NCI-H82 treated with DMSO at 0.1 percent for 48 hours (cell line): ENCODE measurements at regions not wholly inside any gene's neighbourhood (a gene's known extent, or its start where the extent isn't known, plus 50 kb on each side); places are given as distances from the start of the nearest gene placed in this dataset.
A peak's percentile ranks its signal among the peaks of the same experiment; 100 is the strongest.
"Not testable (repeated sequence)": the region's sequence is repeated elsewhere in the genome, so short reads cannot be mapped to it uniquely, and the experiment has no call there.

Experiments
- DNase-seq: peaks from one replicate; lab custom pipeline; 2025; ENCODE audit not compliant: unreplicated experiment; lab: John Stamatoyannopoulos, UW

GRCh38 chr17:79560527-79560926 lies 50.3 kb downstream of the RBFOX3 start:
- DNase-seq: no peak

- no peak for DNase-seq
Observed at GRCh38 chr17:79559111-79559887, 51.6 kb downstream of the RBFOX3 start.

- DNase-seq: no peak
Observed at GRCh38 chr17:79558091-79558900, 52.6 kb downstream of the RBFOX3 start.

- DNase-seq: no peak
Observed at GRCh38 chr17:79557276-79558090, 53.4 kb downstream of the RBFOX3 start.

GRCh38 chr17:79556271-79556670 lies 54.6 kb downstream of the RBFOX3 start:
- DNase-seq: no peak

GRCh38 chr17:79555543-79555942 lies 55.3 kb downstream of the RBFOX3 start:
- DNase-seq: no peak

GRCh38 chr17:79554346-79554745 lies 56.5 kb downstream of the RBFOX3 start:
- DNase-seq: not testable (repeated sequence)

GRCh38 chr17:79552824-79553223 lies 58.0 kb downstream of the RBFOX3 start:
- DNase-seq: no peak

- DNase-seq: no peak
Observed at GRCh38 chr17:79552405-79552804, 58.4 kb downstream of the RBFOX3 start.

GRCh38 chr17:79549141-79549915 lies 61.5 kb downstream of the RBFOX3 start:
- DNase-seq: peak; percentile 5

GRCh38 chr17:79548116-79548515 lies 62.7 kb downstream of the RBFOX3 start:
- DNase-seq: no peak

- DNase-seq: no peak
Observed at GRCh38 chr17:79547586-79547985, 63.3 kb downstream of the RBFOX3 start.

GRCh38 chr17:79547171-79547570 lies 63.7 kb downstream of the RBFOX3 start:
- DNase-seq: not testable (repeated sequence)

GRCh38 chr17:79546386-79546785 lies 64.5 kb downstream of the RBFOX3 start:
- DNase-seq: no peak

GRCh38 chr17:79545251-79546005 lies 65.4 kb downstream of the RBFOX3 start:
- no peak for DNase-seq

- no peak for DNase-seq
Observed at GRCh38 chr17:79544142-79544914, 66.5 kb downstream of the RBFOX3 start.

GRCh38 chr17:79543531-79543930 lies 67.3 kb downstream of the RBFOX3 start:
- DNase-seq: peak; percentile 19

- no peak for DNase-seq
Observed at GRCh38 chr17:79542718-79543117, 68.1 kb downstream of the RBFOX3 start.
